Epithelial cell of proximal tubule (primary cell): ENCODE measurements at regions not wholly inside any gene's neighbourhood (a gene's known extent, or its start where the extent isn't known, plus 50 kb on each side); places are given as distances from the start of the nearest gene placed in this dataset.

Source experiments
- DNase-seq: peaks from one replicate; pipeline ENCODE4 v3.0.0-alpha.2; 2011; ENCODE audit warnings: low read depth
- H3K4me3 ChIP-seq: 2 replicates; pipeline ENCODE4 v1.5.1; 2011; ENCODE audit warnings: low read depth, mild to moderate bottlenecking, low read length
- TF ChIP-seq, protein P1 (sequence below): conservative IDR thresholded peaks from 2 replicates; pipeline ENCODE4 v1.5.1; 2012; ENCODE audit warnings: low read depth, mild to moderate bottlenecking, low read length

DNA sequence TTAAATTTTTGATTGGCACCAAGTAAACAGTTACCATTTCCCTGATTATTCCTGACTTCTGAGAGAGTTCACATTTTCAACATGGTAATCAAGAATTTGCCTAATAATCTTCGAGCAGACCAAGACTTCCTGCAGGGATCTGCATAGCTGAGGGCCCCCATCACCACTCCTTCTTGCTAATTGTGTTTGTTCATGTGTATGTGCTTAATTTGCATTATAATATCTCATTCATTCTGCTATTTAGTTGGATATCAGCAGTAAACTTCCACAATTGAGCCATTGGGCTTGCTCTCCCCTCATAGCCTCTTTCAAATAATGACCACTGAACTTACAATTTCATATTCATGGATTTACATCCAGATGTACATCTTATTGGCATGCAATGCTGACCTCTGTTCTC is 292.5 kb downstream of the SPATA18 start:
- no peak for DNase-seq
- TF ChIP-seq, protein P1, sequence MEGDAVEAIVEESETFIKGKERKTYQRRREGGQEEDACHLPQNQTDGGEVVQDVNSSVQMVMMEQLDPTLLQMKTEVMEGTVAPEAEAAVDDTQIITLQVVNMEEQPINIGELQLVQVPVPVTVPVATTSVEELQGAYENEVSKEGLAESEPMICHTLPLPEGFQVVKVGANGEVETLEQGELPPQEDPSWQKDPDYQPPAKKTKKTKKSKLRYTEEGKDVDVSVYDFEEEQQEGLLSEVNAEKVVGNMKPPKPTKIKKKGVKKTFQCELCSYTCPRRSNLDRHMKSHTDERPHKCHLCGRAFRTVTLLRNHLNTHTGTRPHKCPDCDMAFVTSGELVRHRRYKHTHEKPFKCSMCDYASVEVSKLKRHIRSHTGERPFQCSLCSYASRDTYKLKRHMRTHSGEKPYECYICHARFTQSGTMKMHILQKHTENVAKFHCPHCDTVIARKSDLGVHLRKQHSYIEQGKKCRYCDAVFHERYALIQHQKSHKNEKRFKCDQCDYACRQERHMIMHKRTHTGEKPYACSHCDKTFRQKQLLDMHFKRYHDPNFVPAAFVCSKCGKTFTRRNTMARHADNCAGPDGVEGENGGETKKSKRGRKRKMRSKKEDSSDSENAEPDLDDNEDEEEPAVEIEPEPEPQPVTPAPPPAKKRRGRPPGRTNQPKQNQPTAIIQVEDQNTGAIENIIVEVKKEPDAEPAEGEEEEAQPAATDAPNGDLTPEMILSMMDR: no peak
- H3K4me3 ChIP-seq: no peak overlapping the region

DNA sequence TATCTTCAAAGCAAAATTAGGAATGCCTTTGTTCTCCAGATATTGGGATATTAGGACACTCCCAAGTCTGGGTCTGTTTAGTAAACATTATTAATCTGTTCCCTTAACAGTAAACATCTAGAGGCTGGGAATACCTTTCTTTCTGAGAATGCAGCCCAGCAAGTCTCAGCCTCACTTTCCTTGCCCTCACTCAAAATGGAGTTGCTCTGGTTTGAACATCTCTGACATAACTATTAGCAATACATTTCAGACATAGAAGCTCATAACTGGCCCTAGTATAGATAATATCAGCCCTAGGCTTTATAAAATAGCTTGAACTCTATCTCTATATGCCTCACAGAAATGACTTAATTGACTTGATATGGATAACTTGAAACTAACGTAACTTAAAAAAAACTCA is 299.8 kb downstream of the SPATA18 start:
- TF ChIP-seq, protein P1: no peak
- no peak for DNase-seq
- no peak overlapping the region for H3K4me3 ChIP-seq

DNA sequence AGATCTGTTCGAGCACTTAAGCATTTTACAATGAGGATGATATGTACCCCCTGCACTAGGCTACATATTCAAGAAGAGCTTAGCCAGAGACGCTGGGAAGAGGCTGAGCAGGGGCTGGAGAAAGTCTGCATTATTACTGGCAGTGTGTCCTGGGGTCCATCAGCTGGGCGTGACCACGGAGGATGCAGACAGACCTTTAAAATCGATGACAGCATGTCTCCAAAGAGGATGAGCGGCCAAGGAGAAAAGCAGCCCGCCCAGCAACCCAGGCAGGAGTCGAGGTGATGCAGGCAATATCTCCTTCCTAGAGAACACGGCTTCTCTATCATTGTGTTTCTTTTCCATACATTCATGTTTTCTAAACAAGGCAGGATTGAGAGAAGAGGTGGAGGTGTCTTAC is 300.7 kb downstream of the USP46 start:
- H3K4me3 ChIP-seq: no peak overlapping the region
- TF ChIP-seq, protein P1: no peak
- no peak for DNase-seq

DNA sequence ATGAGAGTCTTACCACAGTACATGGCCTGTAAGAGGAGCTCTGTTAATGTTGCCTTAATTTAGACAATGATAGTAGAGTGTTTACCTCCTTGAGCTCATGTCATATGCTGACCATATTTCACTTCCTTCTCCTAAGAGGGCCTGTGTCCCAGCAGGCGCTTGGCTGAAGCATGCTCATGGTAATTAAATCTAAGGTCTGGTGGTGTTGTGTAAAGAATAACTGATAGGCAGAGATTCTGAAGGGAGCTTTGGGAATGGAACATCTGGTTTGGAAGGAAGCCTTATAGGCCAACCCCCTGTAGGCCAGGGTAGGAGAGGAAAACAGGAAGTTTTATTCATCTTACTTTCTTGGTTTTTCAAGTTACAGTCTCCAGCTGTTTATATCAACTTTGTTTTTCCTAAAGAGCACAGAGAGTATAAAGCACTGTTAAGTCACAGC is 300.2 kb downstream of the USP46 start:
- DNase-seq: no peak
- TF ChIP-seq, protein P1: no peak

DNA sequence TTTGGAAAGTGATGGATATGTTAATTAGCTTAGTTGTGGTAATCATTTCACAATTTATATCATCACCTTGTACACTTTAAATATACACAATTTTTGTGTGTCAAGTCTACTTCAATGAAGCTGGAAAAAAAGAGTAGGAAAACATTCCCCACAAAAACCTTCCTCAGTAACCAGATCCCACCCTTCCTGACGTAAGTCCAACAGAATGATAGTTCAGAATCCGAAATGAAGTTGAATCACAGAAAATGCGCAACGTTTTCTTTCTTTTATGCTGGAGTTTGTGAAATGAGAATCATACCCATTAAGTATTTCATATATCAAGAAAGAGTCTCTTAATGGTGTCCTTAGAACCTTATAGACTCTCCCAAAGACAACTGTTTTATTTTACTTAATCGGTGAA is 292.9 kb downstream of the USP46 start:
- TF ChIP-seq, protein P1: no peak
- H3K4me3 ChIP-seq: no peak overlapping the region
- DNase-seq: no peak

More for the DNA sequence above, 300.2 kb downstream of the USP46 start:
- no peak overlapping the region for H3K4me3 ChIP-seq

DNA sequence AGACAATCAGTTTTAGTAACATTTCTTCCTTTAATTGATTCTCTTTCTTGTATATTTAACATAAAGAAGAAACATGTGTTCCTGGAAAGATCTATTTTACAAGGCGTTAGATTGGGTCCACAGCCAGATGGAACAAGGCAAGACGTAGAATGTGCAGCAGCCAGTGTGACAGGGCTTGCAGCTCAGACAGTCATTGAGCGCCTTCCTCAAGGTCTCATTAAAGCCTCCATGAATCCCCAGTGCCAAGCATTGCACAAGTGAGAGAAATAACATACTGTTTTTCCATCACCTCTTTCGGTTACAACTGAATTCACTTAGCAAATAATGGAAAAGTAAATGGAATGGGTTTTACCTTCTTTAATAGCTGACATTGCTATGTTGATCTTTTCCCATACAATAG is 292.5 kb downstream of the USP46 start:
- H3K4me3 ChIP-seq: no peak overlapping the region
- no peak for DNase-seq
- TF ChIP-seq, protein P1: no peak

DNA sequence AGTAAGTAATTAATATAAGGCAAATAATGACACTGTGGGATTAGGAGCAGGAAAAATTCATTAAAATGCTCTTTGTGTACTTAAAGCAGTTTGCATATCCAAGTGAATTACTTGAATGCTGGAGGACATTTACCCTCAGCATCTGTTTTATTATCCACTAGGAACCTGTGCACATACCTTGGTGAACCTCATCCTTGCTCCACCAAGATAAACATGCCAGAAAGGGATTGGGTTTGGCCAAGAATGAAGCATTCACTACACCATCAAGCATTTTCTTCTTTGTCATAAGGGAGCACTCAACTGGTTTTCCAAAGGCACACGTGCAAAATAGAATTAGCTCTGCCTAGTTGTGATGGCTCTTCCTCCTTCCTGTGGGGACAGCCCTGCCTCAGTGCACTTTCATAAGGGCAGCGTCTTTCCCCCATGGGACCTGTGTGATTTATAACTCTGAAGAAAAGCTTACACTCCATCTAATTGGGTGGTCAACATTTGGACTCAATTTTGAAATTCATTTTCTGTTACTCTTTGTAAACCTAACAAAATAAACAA is 291.7 kb downstream of the USP46 start:
- no peak overlapping the region for H3K4me3 ChIP-seq
- TF ChIP-seq, protein P1: no peak

More for the DNA sequence above, 291.7 kb downstream of the USP46 start:
- no peak for DNase-seq
